GM12874 (cell line): ENCODE measurements at regions not wholly inside any gene's neighbourhood (a gene's known extent, or its start where the extent isn't known, plus 50 kb on each side); places are given as distances from the start of the nearest gene placed in this dataset.

ENCODE experiments used
- TF ChIP-seq, protein P1 (sequence below): IDR thresholded peaks from 2 replicates; pipeline ENCODE4 v1.5.1; 2011; ENCODE audit warnings: low read depth, mild to moderate bottlenecking, control low read depth, low read length, moderate library complexity; ENCODE audit not compliant: insufficient read depth

- TF ChIP-seq, protein P1, sequence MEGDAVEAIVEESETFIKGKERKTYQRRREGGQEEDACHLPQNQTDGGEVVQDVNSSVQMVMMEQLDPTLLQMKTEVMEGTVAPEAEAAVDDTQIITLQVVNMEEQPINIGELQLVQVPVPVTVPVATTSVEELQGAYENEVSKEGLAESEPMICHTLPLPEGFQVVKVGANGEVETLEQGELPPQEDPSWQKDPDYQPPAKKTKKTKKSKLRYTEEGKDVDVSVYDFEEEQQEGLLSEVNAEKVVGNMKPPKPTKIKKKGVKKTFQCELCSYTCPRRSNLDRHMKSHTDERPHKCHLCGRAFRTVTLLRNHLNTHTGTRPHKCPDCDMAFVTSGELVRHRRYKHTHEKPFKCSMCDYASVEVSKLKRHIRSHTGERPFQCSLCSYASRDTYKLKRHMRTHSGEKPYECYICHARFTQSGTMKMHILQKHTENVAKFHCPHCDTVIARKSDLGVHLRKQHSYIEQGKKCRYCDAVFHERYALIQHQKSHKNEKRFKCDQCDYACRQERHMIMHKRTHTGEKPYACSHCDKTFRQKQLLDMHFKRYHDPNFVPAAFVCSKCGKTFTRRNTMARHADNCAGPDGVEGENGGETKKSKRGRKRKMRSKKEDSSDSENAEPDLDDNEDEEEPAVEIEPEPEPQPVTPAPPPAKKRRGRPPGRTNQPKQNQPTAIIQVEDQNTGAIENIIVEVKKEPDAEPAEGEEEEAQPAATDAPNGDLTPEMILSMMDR: no peak
These were observed 292.3 kb downstream of the METTL15 start for GRCh38 chr11:28400331-28401100.

- TF ChIP-seq, protein P1: no peak
These were observed 285.2 kb downstream of the METTL15 start for GRCh38 chr11:28393348-28393747.

- TF ChIP-seq, protein P1: no peak
These were observed 276.2 kb downstream of the METTL15 start for GRCh38 chr11:28384418-28384817.

- TF ChIP-seq, protein P1: no peak
These were observed 275.3 kb downstream of the METTL15 start for GRCh38 chr11:28383456-28383855.
